ENCODE measurements at regions not wholly inside any gene's neighbourhood (a gene's known extent, or its start where the extent isn't known, plus 50 kb on each side); places are given as distances from the start of the nearest gene placed in this dataset.

- no peak for TF ChIP-seq EZH2 (IDR thresholded peaks at IDR 0.05)
- TF ChIP-seq, protein P1, sequence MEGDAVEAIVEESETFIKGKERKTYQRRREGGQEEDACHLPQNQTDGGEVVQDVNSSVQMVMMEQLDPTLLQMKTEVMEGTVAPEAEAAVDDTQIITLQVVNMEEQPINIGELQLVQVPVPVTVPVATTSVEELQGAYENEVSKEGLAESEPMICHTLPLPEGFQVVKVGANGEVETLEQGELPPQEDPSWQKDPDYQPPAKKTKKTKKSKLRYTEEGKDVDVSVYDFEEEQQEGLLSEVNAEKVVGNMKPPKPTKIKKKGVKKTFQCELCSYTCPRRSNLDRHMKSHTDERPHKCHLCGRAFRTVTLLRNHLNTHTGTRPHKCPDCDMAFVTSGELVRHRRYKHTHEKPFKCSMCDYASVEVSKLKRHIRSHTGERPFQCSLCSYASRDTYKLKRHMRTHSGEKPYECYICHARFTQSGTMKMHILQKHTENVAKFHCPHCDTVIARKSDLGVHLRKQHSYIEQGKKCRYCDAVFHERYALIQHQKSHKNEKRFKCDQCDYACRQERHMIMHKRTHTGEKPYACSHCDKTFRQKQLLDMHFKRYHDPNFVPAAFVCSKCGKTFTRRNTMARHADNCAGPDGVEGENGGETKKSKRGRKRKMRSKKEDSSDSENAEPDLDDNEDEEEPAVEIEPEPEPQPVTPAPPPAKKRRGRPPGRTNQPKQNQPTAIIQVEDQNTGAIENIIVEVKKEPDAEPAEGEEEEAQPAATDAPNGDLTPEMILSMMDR (IDR thresholded peaks at IDR 0.05) = no peak
These were observed 302.5 kb downstream of the ZPLD1 start for GRCh38 chr3:102737353-102737752.

Data from neural progenitor cell (in vitro differentiated cells).